ENCODE measurements at regions not wholly inside any gene's neighbourhood (a gene's known extent, or its start where the extent isn't known, plus 50 kb on each side); places are given as distances from the start of the nearest gene placed in this dataset.

DNA sequence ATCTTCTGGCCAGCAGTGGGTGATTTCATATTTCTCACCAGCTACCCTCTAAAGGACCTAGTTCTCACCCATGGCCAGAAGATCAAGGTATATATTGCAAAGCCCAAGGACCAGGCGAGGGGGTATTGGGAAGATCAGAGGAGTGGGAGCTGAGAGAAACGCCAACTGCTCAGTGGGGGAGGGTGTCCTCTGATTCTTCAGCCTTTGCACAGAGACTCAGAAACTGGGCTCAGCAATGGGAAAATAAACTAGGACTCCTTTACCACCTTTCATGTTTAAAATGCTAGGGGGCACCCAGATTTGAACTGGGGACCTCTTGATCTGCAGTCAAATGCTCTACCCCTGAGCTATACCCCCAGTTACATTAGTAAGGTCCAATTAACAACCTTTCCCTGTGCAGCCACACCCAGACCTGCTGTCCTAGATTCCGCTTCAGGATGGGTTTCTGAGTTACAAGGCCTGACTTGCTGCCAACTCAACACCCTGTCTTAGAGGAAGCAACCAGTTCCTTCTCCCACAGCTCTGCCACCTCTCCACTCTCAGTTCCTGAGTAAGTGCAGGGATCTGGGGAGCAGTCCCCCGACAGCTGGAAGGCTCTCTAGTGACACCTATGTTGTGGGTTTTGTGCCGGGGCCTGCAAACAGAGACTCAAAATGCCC is 93.5 kb downstream of the ZNF783 start:
- TF ChIP-seq, protein P1, sequence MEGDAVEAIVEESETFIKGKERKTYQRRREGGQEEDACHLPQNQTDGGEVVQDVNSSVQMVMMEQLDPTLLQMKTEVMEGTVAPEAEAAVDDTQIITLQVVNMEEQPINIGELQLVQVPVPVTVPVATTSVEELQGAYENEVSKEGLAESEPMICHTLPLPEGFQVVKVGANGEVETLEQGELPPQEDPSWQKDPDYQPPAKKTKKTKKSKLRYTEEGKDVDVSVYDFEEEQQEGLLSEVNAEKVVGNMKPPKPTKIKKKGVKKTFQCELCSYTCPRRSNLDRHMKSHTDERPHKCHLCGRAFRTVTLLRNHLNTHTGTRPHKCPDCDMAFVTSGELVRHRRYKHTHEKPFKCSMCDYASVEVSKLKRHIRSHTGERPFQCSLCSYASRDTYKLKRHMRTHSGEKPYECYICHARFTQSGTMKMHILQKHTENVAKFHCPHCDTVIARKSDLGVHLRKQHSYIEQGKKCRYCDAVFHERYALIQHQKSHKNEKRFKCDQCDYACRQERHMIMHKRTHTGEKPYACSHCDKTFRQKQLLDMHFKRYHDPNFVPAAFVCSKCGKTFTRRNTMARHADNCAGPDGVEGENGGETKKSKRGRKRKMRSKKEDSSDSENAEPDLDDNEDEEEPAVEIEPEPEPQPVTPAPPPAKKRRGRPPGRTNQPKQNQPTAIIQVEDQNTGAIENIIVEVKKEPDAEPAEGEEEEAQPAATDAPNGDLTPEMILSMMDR (conservative IDR thresholded peaks at IDR 0.05), result no peak
- no peak for TF ChIP-seq ZFX (IDR thresholded peaks at IDR 0.05)

All from C4-2B (cell line).